H9 (cell line): ENCODE measurements at regions not wholly inside any gene's neighbourhood (a gene's known extent, or its start where the extent isn't known, plus 50 kb on each side); places are given as distances from the start of the nearest gene placed in this dataset.

ENCODE experiments used
- DNase-seq: peaks from one replicate; pipeline ENCODE4 v3.0.0-alpha.2; 2017
- H2AFZ ChIP-seq: one replicate; pipeline ENCODE4 v1.6.1; 2013; ENCODE audit warnings: mild to moderate bottlenecking, low read length, control low read depth, moderate library complexity
- H2AK5ac ChIP-seq: 2 replicates; pipeline ENCODE4 v1.6.1; 2013; ENCODE audit warnings: low read length, control low read depth, mixed read lengths; ENCODE audit not compliant: insufficient read length
- H2BK120ac ChIP-seq: one replicate; pipeline ENCODE4 v1.6.1; 2013; ENCODE audit warnings: low read depth, mild to moderate bottlenecking, low read length, control low read depth, inconsistent platforms; ENCODE audit not compliant: poor library complexity, severe bottlenecking
- H2BK12ac ChIP-seq: 2 replicates; pipeline ENCODE4 v1.6.1; 2013; ENCODE audit warnings: low read length, control low read depth, mixed read lengths, low read depth; ENCODE audit not compliant: insufficient read length
- H2BK15ac ChIP-seq: 2 replicates; pipeline ENCODE4 v1.6.1; 2013; ENCODE audit warnings: low read depth, low read length, control low read depth
- H2BK20ac ChIP-seq: one replicate; pipeline ENCODE4 v1.6.1; 2013; ENCODE audit warnings: low read depth, mild to moderate bottlenecking, low read length, control low read depth, inconsistent platforms; ENCODE audit not compliant: poor library complexity, severe bottlenecking
- H2BK5ac ChIP-seq: 2 replicates; pipeline ENCODE4 v1.6.1; 2013; ENCODE audit warnings: low read length, control low read depth, mixed read lengths; ENCODE audit not compliant: insufficient read length
- H3K14ac ChIP-seq: 2 replicates; pipeline ENCODE4 v1.6.1; 2013; ENCODE audit warnings: low read length, control low read depth; ENCODE audit not compliant: insufficient read depth
- H3K18ac ChIP-seq: 2 replicates; pipeline ENCODE4 v1.6.1; 2013; ENCODE audit warnings: low read depth, mild to moderate bottlenecking, mixed read lengths, low read length, control low read depth; ENCODE audit not compliant: insufficient read length
- H3K23ac ChIP-seq: 2 replicates; pipeline ENCODE4 v1.6.1; 2013; ENCODE audit warnings: low read length, control low read depth, mixed read lengths, low read depth; ENCODE audit not compliant: insufficient read length
- H3K23me2 ChIP-seq: 2 replicates; pipeline ENCODE4 v1.6.1; 2013; ENCODE audit warnings: low read depth, mild to moderate bottlenecking, mixed read lengths, low read length, control low read depth; ENCODE audit not compliant: insufficient read length, poor library complexity, severe bottlenecking
- H3K27ac ChIP-seq: 2 replicates; pipeline ENCODE4 v1.5.1; 2013; ENCODE audit warnings: low read length, control low read depth, mixed read lengths, low read depth; ENCODE audit not compliant: insufficient read length
- H3K27me3 ChIP-seq: 2 replicates; pipeline ENCODE4 v1.6.1; 2013; ENCODE audit warnings: low read length, control low read depth, inconsistent platforms; ENCODE audit not compliant: insufficient read depth
- H3K4ac ChIP-seq: 2 replicates; pipeline ENCODE4 v1.6.1; 2013; ENCODE audit warnings: low read depth, mild to moderate bottlenecking, control low read depth, inconsistent platforms, low read length, moderate library complexity
- H3K4me1 ChIP-seq: 2 replicates; pipeline ENCODE4 v1.6.1; 2013; ENCODE audit warnings: low read length, control low read depth, inconsistent platforms; ENCODE audit not compliant: insufficient read depth
- H3K4me2 ChIP-seq: 2 replicates; pipeline ENCODE4 v1.6.1; 2013; ENCODE audit warnings: low read length, control low read depth, mixed read lengths; ENCODE audit not compliant: insufficient read length, insufficient read depth
- H3K56ac ChIP-seq: 2 replicates; pipeline ENCODE4 v1.6.1; 2013; ENCODE audit warnings: low read depth, mild to moderate bottlenecking, mixed read lengths, low read length, control low read depth; ENCODE audit not compliant: insufficient read length
- H3K79me1 ChIP-seq: 2 replicates; pipeline ENCODE4 v1.6.1; 2013; ENCODE audit warnings: low read depth, mild to moderate bottlenecking, moderate library complexity, low read length, control low read depth, inconsistent platforms; ENCODE audit not compliant: insufficient read depth, poor library complexity, severe bottlenecking
- H3K79me2 ChIP-seq: 2 replicates; pipeline ENCODE4 v1.6.1; 2013; ENCODE audit warnings: low read length, control low read depth, inconsistent platforms; ENCODE audit not compliant: insufficient read depth
- H3K9ac ChIP-seq: 2 replicates; pipeline ENCODE4 v1.6.1; 2013; ENCODE audit warnings: low read length, control low read depth, mixed read lengths; ENCODE audit not compliant: insufficient read length; ENCODE audit errors: extremely low read depth
- H3K9me3 ChIP-seq: one replicate; pipeline ENCODE4 v1.6.1; 2013; ENCODE audit warnings: low read depth, low read length, inconsistent platforms; ENCODE audit not compliant: control insufficient read depth
- H3T11ph ChIP-seq: one replicate; pipeline ENCODE4 v1.6.1; 2013; ENCODE audit warnings: mild to moderate bottlenecking, low read length, control low read depth, inconsistent platforms
- H4K20me1 ChIP-seq: one replicate; pipeline ENCODE4 v1.6.1; 2013; ENCODE audit not compliant: control insufficient read depth, insufficient read length, insufficient read depth
- H4K5ac ChIP-seq: 2 replicates; pipeline ENCODE4 v1.6.1; 2013; ENCODE audit warnings: low read depth, mild to moderate bottlenecking, mixed read lengths, low read length, control low read depth; ENCODE audit not compliant: insufficient read length
- H4K8ac ChIP-seq: replicated peaks from 2 replicates; pipeline ENCODE4 v1.6.1; 2013; ENCODE audit warnings: low read length, control low read depth, mixed read lengths, low read depth; ENCODE audit not compliant: insufficient read length
- H4K91ac ChIP-seq: 2 replicates; pipeline ENCODE4 v1.6.1; 2013; ENCODE audit warnings: low read depth, mild to moderate bottlenecking, moderate library complexity, mixed read lengths, low read length, control low read depth; ENCODE audit not compliant: insufficient read length
- H3K27ac Mint-ChIP-seq, 3 experiments: 2 replicates in 2 of 3; 3 replicates in 1 of 3; pipeline ENCODE4 v1.8.0; 2020 to 2021; ENCODE audit warnings: mixed read lengths in 3 of 3, mild to moderate bottlenecking in 1 of 3, moderate library complexity in 1 of 3
- H3K27me3 Mint-ChIP-seq: 2 replicates; pipeline ENCODE4 v1.8.0; 2021; ENCODE audit warnings: low read depth, mild to moderate bottlenecking, moderate library complexity, mixed read lengths
- H3K36me3 Mint-ChIP-seq, 3 experiments: 2 replicates in 2 of 3; 3 replicates in 1 of 3; pipeline ENCODE4 v1.8.0; 2020 to 2021; ENCODE audit warnings: low read depth in 3 of 3, mixed read lengths in 3 of 3; ENCODE audit not compliant: insufficient read depth in 1 of 3
- H3K4me1 Mint-ChIP-seq, 2 experiments: 2 replicates each; pipeline ENCODE4 v1.8.0; 2020; ENCODE audit warnings: mixed read lengths in 2 of 2
- H3K4me3 Mint-ChIP-seq, 2 experiments: 2 replicates in 1 of 2; 3 replicates in 1 of 2; pipeline ENCODE4 v1.8.0; 2020 to 2021; ENCODE audit warnings: mild to moderate bottlenecking in 2 of 2, mixed read lengths in 2 of 2, moderate library complexity in 1 of 2
- H3K9me3 Mint-ChIP-seq, 2 experiments: 2 replicates in 1 of 2; 3 replicates in 1 of 2; pipeline ENCODE4 v1.8.0; 2020; ENCODE audit warnings: mild to moderate bottlenecking in 2 of 2, mixed read lengths in 2 of 2, moderate library complexity in 1 of 2
- CTCF ChIP-seq: fragments of 200-600 bp; sonication (generic); conservative IDR thresholded peaks from 3 replicates; pipeline ENCODE4 v1.8.0; 2021; ENCODE audit warnings: antibody characterized with exemption, mild to moderate bottlenecking
- WGBS: extraction: QIAGEN DNeasy Blood & Tissue Kit; methylation state at CpG from one replicate; pipeline ENCODE4 v1.1.7; 2013; ENCODE audit warnings: missing lambda C conversion rate, low lambda C conversion rate, mixed read lengths; ENCODE audit not compliant: insufficient read length; ENCODE audit errors: extremely low coverage; 5-methylcytosine and 5-hydroxymethylcytosine counted together

GRCh38 chr7:130900471-130901076 is 166.6 kb upstream of the KLF14 start:
- no peak overlapping the region for H3K4me2 ChIP-seq
- H3K36me3 Mint-ChIP-seq: peaks cover 0 to 2% (median 0%) of the 10 kb centered on the region in 3 experiments; a peak in 2 of 7 replicates
- H3K4me3 Mint-ChIP-seq: no peak overlapping the region
- no peak overlapping the region for H3K27ac Mint-ChIP-seq
- H3K14ac ChIP-seq: no peak overlapping the region
- no peak overlapping the region for H2BK20ac ChIP-seq
- H4K20me1 ChIP-seq: no peaks in the 10 kb centered on the region
- H2BK120ac ChIP-seq: no peak overlapping the region
- H3T11ph ChIP-seq: no peak overlapping the region
- H4K5ac ChIP-seq: no peak overlapping the region
- H3K4ac ChIP-seq: no peak overlapping the region
- H3K56ac ChIP-seq: no peak overlapping the region
- no peaks in the 10 kb centered on the region for H3K79me1 ChIP-seq
- no peak overlapping the region for H2BK15ac ChIP-seq
- peaks cover 63 to 64% of the 10 kb centered on the region in 2 experiments for H3K4me1 Mint-ChIP-seq
- H3K27me3 Mint-ChIP-seq: no peaks in the 10 kb centered on the region
- H2AFZ ChIP-seq: no peak overlapping the region
- H2BK12ac ChIP-seq: no peak overlapping the region
- no peak overlapping the region for H2AK5ac ChIP-seq
- no peak overlapping the region for H3K27ac ChIP-seq
- H3K9me3 ChIP-seq: no peaks in the 10 kb centered on the region
- peaks cover 4% of the 10 kb centered on the region; the same call in 1 of the 2 replicates for H3K4me1 ChIP-seq
- no peak overlapping the region for H3K9ac ChIP-seq
- no peaks in the 10 kb centered on the region for H3K79me2 ChIP-seq
- whole genome bisulfite sequencing: no CpG with 5 or more reads among the region's 5 CpGs
- no peak overlapping the region for H3K23ac ChIP-seq
- DNase-seq: no peak
- H3K27me3 ChIP-seq: no peaks in the 10 kb centered on the region
- TF ChIP-seq CTCF: no peak
- H4K8ac ChIP-seq: no peak overlapping the region
- no peaks in the 10 kb centered on the region for H3K23me2 ChIP-seq
- peaks cover 0 to 3% of the 10 kb centered on the region in 2 experiments; a peak in 1 of 5 replicates for H3K9me3 Mint-ChIP-seq
- H2BK5ac ChIP-seq: no peak overlapping the region
- no peak overlapping the region for H4K91ac ChIP-seq
- no peak overlapping the region for H3K18ac ChIP-seq
